ENCODE measurements at regions not wholly inside any gene's neighbourhood (a gene's known extent, or its start where the extent isn't known, plus 50 kb on each side); places are given as distances from the start of the nearest gene placed in this dataset.
"Not testable (repeated sequence)": the region's sequence is repeated elsewhere in the genome, so short reads cannot be mapped to it uniquely, and the experiment has no call there.

GRCh38 chrX:21194526-21194925, 179.7 kb upstream of the CNKSR2 start:
- WGBS = no CpG with 5 or more reads among the region's 1 CpG
- H2BK15ac ChIP-seq (ENCODE audit: low read depth, poor library complexity, severe bottlenecking) = no peak overlapping the region
- H2AK5ac ChIP-seq (ENCODE audit: low read length, severe bottlenecking) = no peak overlapping the region

GRCh38 chrX:21207080-21207479, 167.1 kb upstream of the CNKSR2 start:
- H3K4me3 ChIP-seq (ENCODE audit: insufficient read depth in 1 of 2, low read depth in 1 of 2, low read length in 2 of 2) = no peak overlapping the region
- no peak overlapping the region for H3K23ac ChIP-seq (ENCODE audit: low read length in 2 of 2)
- H2AFZ ChIP-seq (ENCODE audit: low read depth, low read length) = no peak overlapping the region
- no peaks in the 10 kb centered on the region for H3K4me1 ChIP-seq (ENCODE audit: control insufficient read depth, insufficient read depth, low read depth, low read length)
- H2BK15ac ChIP-seq (ENCODE audit: low read depth, poor library complexity, severe bottlenecking) = no peak overlapping the region
- no peak overlapping the region for H4K91ac ChIP-seq (ENCODE audit: low read length)
- H3K14ac ChIP-seq (ENCODE audit: low read length in 2 of 2) = no peak overlapping the region
- H3K4ac ChIP-seq (ENCODE audit: low read depth in 1 of 2, low read length in 2 of 2) = no peak overlapping the region
- H2BK120ac ChIP-seq (ENCODE audit: low read depth, low read length) = no peak overlapping the region
- H3K4me2 ChIP-seq (ENCODE audit: low read length, poor library complexity, severe bottlenecking) = no peak overlapping the region
- no peak overlapping the region for H2BK5ac ChIP-seq (ENCODE audit: low read depth, low read length, poor library complexity, severe bottlenecking)
- H3K27me3 ChIP-seq (ENCODE audit: control insufficient read depth in 1 of 2, insufficient read depth in 1 of 2, low read length in 2 of 2) = no peaks in the 10 kb centered on the region
- no peaks in the 10 kb centered on the region for H3K36me3 ChIP-seq (ENCODE audit: control insufficient read depth in 1 of 2, insufficient read depth in 2 of 2, low read depth in 1 of 2, low read length in 2 of 2)
- H4K8ac ChIP-seq (ENCODE audit: low read length) = no peak overlapping the region
- H2AK5ac ChIP-seq (ENCODE audit: low read length, severe bottlenecking) = no peak overlapping the region
- H3K79me1 ChIP-seq (replicated peaks; ENCODE audit: low read length, poor library complexity, severe bottlenecking) = no peaks in the 10 kb centered on the region
- H3K9ac ChIP-seq (ENCODE audit: low read length) = no peak overlapping the region
- no peak overlapping the region for H3K27ac ChIP-seq (ENCODE audit: low read length, poor library complexity, severe bottlenecking)
- peaks cover 10% of the 10 kb centered on the region for H3K9me3 ChIP-seq (ENCODE audit: control insufficient read depth, low read length)
- H2BK12ac ChIP-seq (ENCODE audit: low read length in 2 of 2) = no peak overlapping the region
- no peak overlapping the region for H3K18ac ChIP-seq (ENCODE audit: low read depth in 1 of 2, low read length in 2 of 2)
- DNase-seq = no peak

More at GRCh38 chrX:21194526-21194925, 179.7 kb upstream of the CNKSR2 start:
- H3K4me1 ChIP-seq (ENCODE audit: control insufficient read depth, insufficient read depth, low read depth, low read length) = no peaks in the 10 kb centered on the region
- peaks cover 7% of the 10 kb centered on the region for H3K9me3 ChIP-seq (ENCODE audit: control insufficient read depth, low read length)
- H3K18ac ChIP-seq (ENCODE audit: low read depth in 1 of 2, low read length in 2 of 2) = no peak overlapping the region
- no peak for DNase-seq
- H3K4ac ChIP-seq (ENCODE audit: low read depth in 1 of 2, low read length in 2 of 2) = no peak overlapping the region
- no peak overlapping the region for H3K23ac ChIP-seq (ENCODE audit: low read length in 2 of 2)
- H2BK120ac ChIP-seq (ENCODE audit: low read depth, low read length) = no peak overlapping the region
- no peak overlapping the region for H3K4me3 ChIP-seq (ENCODE audit: insufficient read depth in 1 of 2, low read depth in 1 of 2, low read length in 2 of 2)
- no peak overlapping the region for H4K91ac ChIP-seq (ENCODE audit: low read length)
- no peak overlapping the region for H3K27ac ChIP-seq (ENCODE audit: low read length, poor library complexity, severe bottlenecking)
- H4K8ac ChIP-seq (ENCODE audit: low read length) = no peak overlapping the region
- no peak overlapping the region for H3K9ac ChIP-seq (ENCODE audit: low read length)
- H3K36me3 ChIP-seq (ENCODE audit: control insufficient read depth in 1 of 2, insufficient read depth in 2 of 2, low read depth in 1 of 2, low read length in 2 of 2) = no peaks in the 10 kb centered on the region
- H3K14ac ChIP-seq (ENCODE audit: low read length in 2 of 2) = no peak overlapping the region
- H2AFZ ChIP-seq (ENCODE audit: low read depth, low read length) = no peak overlapping the region
- H3K27me3 ChIP-seq (ENCODE audit: control insufficient read depth in 1 of 2, insufficient read depth in 1 of 2, low read length in 2 of 2) = no peaks in the 10 kb centered on the region
- H3K79me1 ChIP-seq (replicated peaks; ENCODE audit: low read length, poor library complexity, severe bottlenecking) = no peaks in the 10 kb centered on the region
- H2BK5ac ChIP-seq (ENCODE audit: low read depth, low read length, poor library complexity, severe bottlenecking) = no peak overlapping the region
- no peak overlapping the region for H3K4me2 ChIP-seq (ENCODE audit: low read length, poor library complexity, severe bottlenecking)
- H2BK12ac ChIP-seq (ENCODE audit: low read length in 2 of 2) = no peak overlapping the region

GRCh38 chrX:21219208-21219607, 155.0 kb upstream of the CNKSR2 start:
- not testable (repeated sequence) for H2BK120ac ChIP-seq (ENCODE audit: low read depth, low read length); H3K4me1 ChIP-seq (ENCODE audit: control insufficient read depth, insufficient read depth, low read depth, low read length); H3K9ac ChIP-seq (ENCODE audit: low read length); H2AFZ ChIP-seq (ENCODE audit: low read depth, low read length); H3K4me2 ChIP-seq (ENCODE audit: low read length, poor library complexity, severe bottlenecking); H2BK15ac ChIP-seq (ENCODE audit: low read depth, poor library complexity, severe bottlenecking); H3K27me3 ChIP-seq (ENCODE audit: control insufficient read depth in 1 of 2, insufficient read depth in 1 of 2, low read length in 2 of 2); H3K18ac ChIP-seq (ENCODE audit: low read depth in 1 of 2, low read length in 2 of 2); H3K36me3 ChIP-seq (ENCODE audit: control insufficient read depth in 1 of 2, insufficient read depth in 2 of 2, low read depth in 1 of 2, low read length in 2 of 2); H3K14ac ChIP-seq (ENCODE audit: low read length in 2 of 2); H3K4ac ChIP-seq (ENCODE audit: low read depth in 1 of 2, low read length in 2 of 2); H3K27ac ChIP-seq (ENCODE audit: low read length, poor library complexity, severe bottlenecking); H2AK5ac ChIP-seq (ENCODE audit: low read length, severe bottlenecking); H3K9me3 ChIP-seq (ENCODE audit: control insufficient read depth, low read length); H4K8ac ChIP-seq (ENCODE audit: low read length); H2BK12ac ChIP-seq (ENCODE audit: low read length in 2 of 2); H3K79me1 ChIP-seq (replicated peaks; ENCODE audit: low read length, poor library complexity, severe bottlenecking); H4K91ac ChIP-seq (ENCODE audit: low read length); H3K23ac ChIP-seq (ENCODE audit: low read length in 2 of 2); DNase-seq; H3K4me3 ChIP-seq (ENCODE audit: insufficient read depth in 1 of 2, low read depth in 1 of 2, low read length in 2 of 2); H2BK5ac ChIP-seq (ENCODE audit: low read depth, low read length, poor library complexity, severe bottlenecking)
- WGBS = 69% methylated on average over 2 of the region's 3 CpGs

GRCh38 chrX:21225643-21226042, 148.6 kb upstream of the CNKSR2 start:
- H4K91ac ChIP-seq (ENCODE audit: low read length) = no peak overlapping the region
- no peak overlapping the region for H4K8ac ChIP-seq (ENCODE audit: low read length)
- H2AK5ac ChIP-seq (ENCODE audit: low read length, severe bottlenecking) = no peak overlapping the region
- no peak overlapping the region for H3K9ac ChIP-seq (ENCODE audit: low read length)
- H2BK12ac ChIP-seq (ENCODE audit: low read length in 2 of 2) = no peak overlapping the region
- no peak overlapping the region for H2BK120ac ChIP-seq (ENCODE audit: low read depth, low read length)
- no peak overlapping the region for H2BK15ac ChIP-seq (ENCODE audit: low read depth, poor library complexity, severe bottlenecking)
- H3K4me1 ChIP-seq (ENCODE audit: control insufficient read depth, insufficient read depth, low read depth, low read length) = no peaks in the 10 kb centered on the region
- H3K27me3 ChIP-seq (ENCODE audit: control insufficient read depth in 1 of 2, insufficient read depth in 1 of 2, low read length in 2 of 2) = no peaks in the 10 kb centered on the region
- no peaks in the 10 kb centered on the region for H3K36me3 ChIP-seq (ENCODE audit: control insufficient read depth in 1 of 2, insufficient read depth in 2 of 2, low read depth in 1 of 2, low read length in 2 of 2)
- WGBS = 80% methylated on average over 1 of the region's 1 CpG
- H2BK5ac ChIP-seq (ENCODE audit: low read depth, low read length, poor library complexity, severe bottlenecking) = no peak overlapping the region
- H3K4me3 ChIP-seq (ENCODE audit: insufficient read depth in 1 of 2, low read depth in 1 of 2, low read length in 2 of 2) = no peak overlapping the region
- H3K23ac ChIP-seq (ENCODE audit: low read length in 2 of 2) = no peak overlapping the region
- no peak overlapping the region for H3K18ac ChIP-seq (ENCODE audit: low read depth in 1 of 2, low read length in 2 of 2)
- no peaks in the 10 kb centered on the region for H3K9me3 ChIP-seq (ENCODE audit: control insufficient read depth, low read length)
- H3K14ac ChIP-seq (ENCODE audit: low read length in 2 of 2) = no peak overlapping the region
- DNase-seq = no peak
- H3K79me1 ChIP-seq (replicated peaks; ENCODE audit: low read length, poor library complexity, severe bottlenecking) = no peaks in the 10 kb centered on the region
- H3K4ac ChIP-seq (ENCODE audit: low read depth in 1 of 2, low read length in 2 of 2) = no peak overlapping the region
- no peak overlapping the region for H2AFZ ChIP-seq (ENCODE audit: low read depth, low read length)
- no peak overlapping the region for H3K4me2 ChIP-seq (ENCODE audit: low read length, poor library complexity, severe bottlenecking)
- no peak overlapping the region for H3K27ac ChIP-seq (ENCODE audit: low read length, poor library complexity, severe bottlenecking)
